ENCODE measurements at regions not wholly inside any gene's neighbourhood (a gene's known extent, or its start where the extent isn't known, plus 50 kb on each side); places are given as distances from the start of the nearest gene placed in this dataset.
"Not testable (repeated sequence)": the region's sequence is repeated elsewhere in the genome, so short reads cannot be mapped to it uniquely, and the experiment has no call there.

DNA sequence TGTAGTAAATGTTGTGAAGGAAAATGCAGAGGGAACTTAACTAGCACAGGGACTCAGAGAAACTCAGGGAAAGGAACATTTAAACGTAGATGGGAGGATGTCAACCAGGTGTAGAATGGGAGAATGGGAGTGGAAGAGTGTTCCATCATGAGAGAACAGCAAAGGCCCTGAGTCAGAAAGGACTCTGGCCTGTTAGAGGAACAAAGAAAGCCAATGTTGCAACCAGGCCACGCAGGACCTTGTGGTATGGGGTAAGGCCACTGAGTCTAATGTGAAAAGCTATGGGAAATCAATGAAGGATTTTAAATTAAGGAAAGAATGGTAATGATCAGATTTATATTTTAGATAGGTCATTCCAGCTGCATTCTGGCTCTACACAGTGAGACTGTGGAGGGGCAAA, 76.6 kb upstream of the NBPF26 start:
- ATAC-seq; intact Hi-C loops (cut with DNase I); DNase-seq (ENCODE audit: missing footprints): not testable (repeated sequence)

GRCh38 chr1:120648915-120649623, 74.7 kb upstream of the NBPF26 start:
- peak; percentile 34 for ATAC-seq
- DNase-seq (ENCODE audit: missing footprints); intact Hi-C loops (cut with DNase I): not testable (repeated sequence)

GRCh38 chr1:120649730-120650129, 74.0 kb upstream of the NBPF26 start:
- intact Hi-C loops (cut with DNase I), result not testable (repeated sequence)

GRCh38 chr1:120654114-120654513, 69.6 kb upstream of the NBPF26 start:
- DNase-seq (ENCODE audit: missing footprints); intact Hi-C loops (cut with DNase I); ATAC-seq: not testable (repeated sequence)

More at GRCh38 chr1:120649730-120650129, 74.0 kb upstream of the NBPF26 start:
- DNase-seq (ENCODE audit: missing footprints); ATAC-seq: not testable (repeated sequence)

DNA sequence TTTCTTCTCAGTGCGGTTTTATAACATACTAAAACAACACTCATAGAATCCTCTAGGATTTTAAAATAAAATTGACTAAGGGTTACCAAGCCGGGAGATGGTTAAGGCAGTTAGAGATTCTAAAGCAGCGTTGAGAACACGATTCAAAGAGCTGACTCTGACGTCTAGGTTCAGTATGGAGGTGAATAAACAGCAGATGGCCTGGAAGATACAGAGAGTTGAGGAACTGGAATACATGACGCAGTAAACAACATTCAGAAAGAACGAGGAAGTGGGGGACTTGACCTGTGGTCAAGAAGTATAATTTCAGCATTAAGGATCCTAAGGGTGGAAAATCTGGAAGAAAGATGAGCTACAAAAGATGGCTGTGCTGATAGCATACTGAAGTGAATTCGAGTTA, 68.4 kb upstream of the NBPF26 start:
- DNase-seq (ENCODE audit: missing footprints); ATAC-seq; intact Hi-C loops (cut with DNase I): not testable (repeated sequence)

DNA sequence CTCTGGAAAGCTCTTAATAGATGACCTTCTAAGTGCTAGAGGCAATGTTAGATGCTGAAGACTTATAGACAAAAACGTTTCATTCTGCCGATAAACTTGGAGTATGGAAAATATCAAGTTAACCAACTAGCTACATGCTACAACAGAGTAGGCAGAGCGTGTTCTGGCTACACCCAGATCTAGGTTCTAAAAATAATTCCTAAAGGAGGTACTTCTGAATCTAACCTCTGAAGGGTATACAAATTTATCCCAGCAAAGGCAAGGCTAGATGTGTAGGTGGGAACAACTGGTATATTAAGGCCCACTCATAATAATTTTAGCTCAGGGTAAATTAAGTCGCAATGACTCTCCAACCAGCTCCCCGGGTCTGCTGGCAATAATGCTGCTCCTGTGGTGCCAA, 67.6 kb upstream of the NBPF26 start:
- intact Hi-C loops (cut with DNase I); DNase-seq (ENCODE audit: missing footprints): not testable (repeated sequence)
- ATAC-seq, result peak; percentile 74

- ATAC-seq; DNase-seq (ENCODE audit: missing footprints); intact Hi-C loops (cut with DNase I): not testable (repeated sequence)
These were observed 65.9 kb upstream of the NBPF26 start for GRCh38 chr1:120657804-120658203.

DNA sequence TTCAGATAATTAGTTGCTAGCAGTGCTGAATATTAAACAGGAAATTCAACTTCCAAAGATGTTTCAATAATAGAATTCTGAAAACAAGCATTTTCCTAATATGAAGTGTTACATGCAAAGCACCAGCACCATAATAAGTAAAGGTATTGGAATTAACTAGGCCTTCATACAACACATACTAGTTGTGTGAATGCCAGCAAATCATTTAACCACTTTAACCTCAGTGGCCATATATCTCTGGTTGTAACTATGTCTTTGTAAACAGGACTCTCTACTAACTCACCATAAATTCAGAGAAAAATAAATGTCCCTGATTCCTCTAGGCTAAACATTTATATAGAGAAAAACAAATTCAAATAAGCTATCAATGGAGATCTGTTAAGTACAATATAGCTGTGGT, 65.1 kb upstream of the NBPF26 start:
- DNase-seq (ENCODE audit: missing footprints); ATAC-seq: not testable (repeated sequence)

DNA sequence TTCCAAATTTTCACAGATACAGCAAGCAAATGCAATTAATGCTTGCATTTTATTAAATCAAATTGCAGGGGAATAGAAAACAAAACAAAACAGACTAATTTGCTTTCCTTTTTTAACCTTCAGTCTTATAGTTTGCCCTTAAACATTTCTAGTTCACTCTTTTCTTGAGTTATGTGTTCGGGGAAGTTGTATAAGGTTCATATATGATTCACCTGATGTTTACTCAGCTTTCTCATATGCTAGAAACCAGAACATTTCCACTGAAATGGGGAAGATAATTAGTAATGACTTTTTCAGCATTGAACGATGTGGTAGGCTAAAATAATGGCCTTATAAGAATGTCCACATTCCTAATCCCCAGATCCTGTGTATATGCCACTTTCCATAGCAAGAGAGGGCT, 64.6 kb upstream of the NBPF26 start:
- ATAC-seq; intact Hi-C loops (cut with DNase I); DNase-seq (ENCODE audit: missing footprints): not testable (repeated sequence)

More for the DNA sequence above, 65.1 kb upstream of the NBPF26 start:
- intact Hi-C loops (cut with DNase I), result not testable (repeated sequence)

DNA sequence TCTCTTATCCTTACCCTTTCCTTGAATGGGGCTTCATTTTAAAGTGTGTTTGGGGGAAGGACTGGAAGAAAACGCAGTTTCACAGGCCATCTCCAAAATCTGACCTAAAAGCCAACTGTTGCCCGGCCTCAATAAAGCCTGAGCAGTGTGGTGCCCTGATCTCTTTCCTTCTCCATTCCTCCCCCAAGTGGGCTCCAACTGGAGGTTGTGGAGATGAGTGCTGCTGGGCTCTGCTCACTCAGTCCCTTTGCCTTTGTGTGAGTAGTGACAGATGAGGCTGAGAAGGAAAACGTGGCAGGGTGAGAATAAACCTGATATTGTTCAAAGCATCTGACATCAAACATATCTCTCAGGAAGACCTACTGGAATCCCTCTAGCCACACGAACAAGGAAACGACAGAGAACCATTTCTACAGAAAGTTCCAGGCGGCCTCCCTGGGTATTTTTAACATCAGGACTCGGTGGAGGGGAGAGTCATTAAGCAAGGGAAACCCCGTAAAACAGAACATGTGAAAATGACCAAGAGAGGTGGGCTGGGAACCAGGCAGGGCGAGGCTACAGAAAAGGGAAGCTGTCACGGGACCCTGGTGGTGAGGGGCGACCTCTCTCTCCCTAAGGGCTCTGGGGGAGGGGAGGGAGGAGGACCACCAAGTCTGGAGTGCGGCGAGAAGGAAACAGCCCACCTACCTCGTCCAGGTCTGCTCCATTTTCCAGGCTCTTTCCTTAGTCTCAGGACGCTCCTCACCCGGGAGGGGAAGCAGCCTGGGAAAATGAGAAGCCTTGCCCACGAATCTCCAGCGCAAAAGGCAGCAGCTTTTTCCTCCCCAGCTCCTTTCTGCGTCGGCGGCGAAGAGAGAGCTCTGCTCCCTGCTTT, 59.1 kb upstream of the NBPF26 start:
- DNase-seq (ENCODE audit: missing footprints); intact Hi-C loops (cut with DNase I): not testable (repeated sequence)
- ATAC-seq, result peak; percentile 15

- intact Hi-C loops (cut with DNase I); DNase-seq (ENCODE audit: missing footprints): not testable (repeated sequence)
- ATAC-seq, result peak; percentile 100
These were observed 58.5 kb upstream of the NBPF26 start for GRCh38 chr1:120665250-120665577.

DNA sequence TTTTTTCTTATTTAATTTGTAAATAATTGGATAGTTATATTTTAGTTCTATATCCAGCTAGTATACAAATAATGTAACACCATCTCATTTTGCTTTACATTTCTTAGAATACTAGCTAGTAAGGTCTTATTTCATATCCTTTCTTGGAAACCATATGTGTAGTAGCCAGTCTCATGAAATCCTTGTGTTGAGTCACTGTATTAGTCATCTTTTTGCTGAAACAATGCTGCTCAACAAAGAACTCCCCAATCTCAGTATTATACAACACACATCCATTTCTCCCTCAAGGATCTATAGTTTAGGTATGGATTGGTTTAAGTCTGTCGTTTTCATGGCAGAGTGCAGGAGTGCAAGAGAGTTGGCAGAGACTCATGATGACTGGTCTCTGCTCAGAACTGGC, 55.6 kb upstream of the NBPF26 start:
- intact Hi-C loops (cut with DNase I); DNase-seq (ENCODE audit: missing footprints); ATAC-seq: not testable (repeated sequence)
